Nephron progenitor cell (in vitro differentiated cells): ENCODE measurements at regions not wholly inside any gene's neighbourhood (a gene's known extent, or its start where the extent isn't known, plus 50 kb on each side); places are given as distances from the start of the nearest gene placed in this dataset.

ENCODE experiments used
- DNase-seq: peaks from one replicate; pipeline ENCODE4 v3.0.0; 2021
- H3K27ac Mint-ChIP-seq: 2 replicates; pipeline ENCODE4 v1.8.0; 2021; ENCODE audit warnings: mild to moderate bottlenecking, moderate library complexity, mixed read lengths
- H3K27me3 Mint-ChIP-seq: 2 replicates; pipeline ENCODE4 v1.8.0; 2021; ENCODE audit warnings: mild to moderate bottlenecking, low read depth, mixed read lengths; ENCODE audit not compliant: poor library complexity
- H3K36me3 Mint-ChIP-seq: 2 replicates; pipeline ENCODE4 v1.8.0; 2021; ENCODE audit warnings: low read depth, mixed read lengths
- H3K4me1 Mint-ChIP-seq: 2 replicates; pipeline ENCODE4 v1.8.0; 2021; ENCODE audit warnings: mixed read lengths
- H3K4me3 Mint-ChIP-seq: 2 replicates; pipeline ENCODE4 v1.8.0; 2021; ENCODE audit warnings: mild to moderate bottlenecking, moderate library complexity, mixed read lengths
- H3K9me3 Mint-ChIP-seq: 2 replicates; pipeline ENCODE4 v1.8.0; 2021; ENCODE audit warnings: mild to moderate bottlenecking, moderate library complexity, mixed read lengths
- CTCF ChIP-seq: fragments of 200-600 bp; sonication (generic); IDR thresholded peaks from 2 replicates; pipeline ENCODE4 v1.5.0; 2021; ENCODE audit warnings: antibody characterized with exemption

- Mint-ChIP-seq H3K9me3 (no peaks in the 10 kb centered on the region), H3K36me3 (no peaks in the 10 kb centered on the region), H3K27me3 (peaks cover 3% of the 10 kb centered on the region), H3K4me3 (no peak overlapping the region), H3K27ac (no peak overlapping the region), H3K4me1 (no peaks in the 10 kb centered on the region)
- DNase-seq = no peak
- TF ChIP-seq CTCF = no peak
These were observed 162.9 kb upstream of the CMC1 start for GRCh38 chr3:28078536-28078935.

GRCh38 chr3:28080716-28081115, 160.7 kb upstream of the CMC1 start:
- Mint-ChIP-seq H3K27ac (no peak overlapping the region), H3K27me3 (peaks cover 3% of the 10 kb centered on the region), H3K36me3 (no peaks in the 10 kb centered on the region), H3K9me3 (no peaks in the 10 kb centered on the region), H3K4me3 (no peak overlapping the region), H3K4me1 (no peaks in the 10 kb centered on the region)
- DNase-seq = no peak
- no peak for TF ChIP-seq CTCF

- no peaks in the 10 kb centered on the region for H3K36me3 Mint-ChIP-seq
- no peak for TF ChIP-seq CTCF
- H3K27ac Mint-ChIP-seq = no peak overlapping the region
- DNase-seq = no peak
- H3K27me3 Mint-ChIP-seq = no peaks in the 10 kb centered on the region
- H3K9me3 Mint-ChIP-seq = no peaks in the 10 kb centered on the region
- H3K4me1 Mint-ChIP-seq = no peaks in the 10 kb centered on the region
- H3K4me3 Mint-ChIP-seq = no peak overlapping the region
These were observed 159.9 kb upstream of the CMC1 start for GRCh38 chr3:28081533-28081947.

- H3K4me3 Mint-ChIP-seq = no peak overlapping the region
- no peaks in the 10 kb centered on the region for H3K36me3 Mint-ChIP-seq
- H3K4me1 Mint-ChIP-seq = no peaks in the 10 kb centered on the region
- peaks cover 11% of the 10 kb centered on the region for H3K9me3 Mint-ChIP-seq
- no peak for TF ChIP-seq CTCF
- H3K27me3 Mint-ChIP-seq = peaks cover 5% of the 10 kb centered on the region
- no peak for DNase-seq
- H3K27ac Mint-ChIP-seq = no peak overlapping the region
These were observed 153.8 kb upstream of the CMC1 start for GRCh38 chr3:28087591-28087990.

- DNase-seq = no peak
- H3K27ac Mint-ChIP-seq = no peak overlapping the region
- no peak for TF ChIP-seq CTCF
- H3K9me3 Mint-ChIP-seq = peaks cover 25% of the 10 kb centered on the region
- no peak overlapping the region for H3K4me3 Mint-ChIP-seq
- H3K4me1 Mint-ChIP-seq = no peaks in the 10 kb centered on the region
- H3K36me3 Mint-ChIP-seq = no peaks in the 10 kb centered on the region
- peaks cover 5% of the 10 kb centered on the region for H3K27me3 Mint-ChIP-seq
These were observed 152.4 kb upstream of the CMC1 start for GRCh38 chr3:28088811-28089526.

- DNase-seq = no peak
- Mint-ChIP-seq H3K4me1 (no peaks in the 10 kb centered on the region), H3K36me3 (no peaks in the 10 kb centered on the region), H3K9me3 (peaks cover 29% of the 10 kb centered on the region), H3K27me3 (peaks cover 5% of the 10 kb centered on the region), H3K4me3 (no peak overlapping the region), H3K27ac (no peak overlapping the region)
- TF ChIP-seq CTCF = no peak
These were observed 151.9 kb upstream of the CMC1 start for GRCh38 chr3:28089527-28089897.
